ENCODE measurements at regions not wholly inside any gene's neighbourhood (a gene's known extent, or its start where the extent isn't known, plus 50 kb on each side); places are given as distances from the start of the nearest gene placed in this dataset.

DNA sequence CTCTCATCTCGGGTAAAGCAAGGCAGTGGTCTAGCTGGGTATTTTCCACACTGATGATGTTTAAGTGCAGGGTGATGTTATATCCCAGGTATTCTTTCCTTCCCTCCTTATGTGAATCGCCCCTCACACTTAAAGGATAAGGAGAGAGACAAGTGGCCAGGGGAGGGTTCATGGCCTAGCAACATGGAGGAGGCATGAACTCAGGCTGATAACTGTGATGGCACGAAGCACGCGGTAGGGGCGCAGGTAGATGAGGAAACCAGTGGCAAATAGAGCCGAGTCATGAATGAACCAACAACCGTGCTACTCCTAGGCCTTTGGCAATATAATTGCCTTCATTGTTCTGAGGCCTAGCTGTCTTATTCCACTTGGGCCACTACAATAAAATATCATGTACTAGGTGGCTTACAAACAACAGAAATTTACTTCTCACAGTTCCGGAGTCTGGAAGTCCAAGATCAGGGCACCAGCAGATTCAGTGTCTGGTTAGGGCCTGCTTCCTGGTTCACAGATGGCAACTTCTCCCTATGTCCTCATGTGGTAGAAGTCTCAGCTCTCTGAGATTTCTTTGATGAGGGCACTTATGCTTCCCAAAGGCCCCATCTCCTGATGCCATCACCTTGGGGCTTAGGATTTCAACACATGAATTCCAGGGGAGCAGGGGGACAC, 56.0 kb upstream of the PIK3CG start:
- no peak for DNase-seq (ENCODE audit: low read depth)

DNA sequence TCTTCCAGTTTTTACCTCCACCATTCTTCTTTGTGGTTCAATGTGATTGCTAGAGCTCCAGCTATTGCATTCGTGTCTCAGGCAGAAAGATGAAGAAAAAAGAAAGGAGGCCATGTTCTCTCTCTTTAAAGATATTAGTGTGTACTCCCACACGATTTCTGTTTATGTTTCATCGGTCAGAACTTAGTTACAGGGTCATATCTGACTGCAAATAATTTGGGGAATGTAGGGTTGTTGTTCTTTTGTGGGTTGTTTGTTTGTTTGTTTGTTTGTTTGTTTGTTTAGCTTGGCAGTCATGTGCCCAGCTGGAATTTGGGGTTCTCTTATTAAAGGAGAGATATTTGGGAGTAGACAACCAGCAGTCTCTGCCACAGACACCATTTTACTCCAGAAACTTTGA, 53.6 kb upstream of the PIK3CG start:
- DNase-seq (ENCODE audit: low read depth): no peak

DNA sequence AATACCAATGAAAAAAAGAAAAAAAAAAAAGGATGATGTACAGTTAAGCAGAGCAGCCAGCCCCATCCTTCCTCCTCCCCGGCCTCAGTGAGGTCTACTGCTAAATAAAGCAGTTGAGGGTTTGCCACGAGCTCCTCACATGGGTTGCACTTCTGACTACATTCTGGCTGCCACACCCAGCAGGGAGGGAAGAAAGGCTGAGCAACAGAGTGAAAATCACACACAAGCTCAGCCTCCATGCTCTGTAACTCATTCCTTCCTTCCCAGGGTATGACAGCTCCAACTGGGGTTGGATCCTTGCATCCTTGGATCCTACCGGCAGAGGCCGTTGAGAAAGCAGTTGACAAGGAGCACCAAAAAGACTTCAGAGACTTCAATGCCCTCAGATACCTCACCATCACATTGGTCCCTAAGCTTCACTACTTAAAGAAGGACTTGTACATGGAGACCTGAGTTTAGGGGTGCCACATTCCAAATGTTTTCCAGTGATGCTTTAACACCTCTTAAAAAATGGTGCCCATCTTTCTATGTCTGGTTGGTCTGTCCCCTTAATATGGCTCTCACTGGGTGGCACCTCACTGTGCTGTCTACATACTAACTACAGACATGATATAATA, 52.9 kb upstream of the PIK3CG start:
- DNase-seq (ENCODE audit: low read depth): no peak

GRCh38 chr7:106813705-106814305, 51.3 kb upstream of the PIK3CG start:
- peak; percentile 10 for DNase-seq (ENCODE audit: low read depth)

DNA sequence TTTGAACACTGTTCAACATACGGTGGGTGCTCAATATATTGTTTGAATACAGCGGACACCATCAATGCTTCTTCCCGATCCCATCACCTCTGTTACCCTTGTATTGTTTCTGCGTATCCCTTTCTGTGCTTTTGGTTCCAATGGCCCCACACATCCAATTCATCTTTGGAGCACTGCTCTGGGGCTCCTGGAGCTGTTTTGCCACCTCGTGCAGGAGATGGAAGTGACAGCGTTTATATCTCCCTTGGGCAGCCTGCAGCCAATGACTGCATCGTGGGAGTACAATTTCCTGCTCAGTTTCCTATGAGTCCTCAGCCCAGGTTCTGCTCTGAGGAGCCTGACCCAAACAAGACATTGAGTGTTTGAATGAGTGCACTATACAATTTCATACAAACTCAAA, 50.2 kb upstream of the PIK3CG start:
- DNase-seq (ENCODE audit: low read depth): no peak
